Keratinocyte (primary cell): ENCODE measurements at regions not wholly inside any gene's neighbourhood (a gene's known extent, or its start where the extent isn't known, plus 50 kb on each side); places are given as distances from the start of the nearest gene placed in this dataset.

Experiments used
- DNase-seq: peaks from one replicate; pipeline ENCODE4 v3.0.0-alpha.2; 2011; ENCODE audit warnings: low read depth, missing footprints, low spot score
- FAIRE-seq: peaks from 2 replicates; lab custom pipeline; 2011; peaks lifted over from hg19 to GRCh38; lab: Jason Lieb, UNC
- H2AFZ ChIP-seq: 2 replicates; pipeline ENCODE4 v1.6.0; 2012; ENCODE audit warnings: low read length, control low read depth, inconsistent platforms; ENCODE audit not compliant: control insufficient read depth
- H3K27ac ChIP-seq: 2 replicates; pipeline ENCODE4 v1.5.1; 2011; ENCODE audit warnings: low read length; ENCODE audit not compliant: control insufficient read depth, insufficient read depth
- H3K27me3 ChIP-seq: 3 replicates; pipeline ENCODE4 v1.6.0; 2011; ENCODE audit warnings: low read length; ENCODE audit not compliant: control insufficient read depth, insufficient read depth; ENCODE audit errors: extremely low read depth
- H3K36me3 ChIP-seq, 2 experiments: 2 replicates in 1 of 2; 3 replicates in 1 of 2; pipeline ENCODE4 v1.5.1; 2011; ENCODE audit warnings: low read length in 2 of 2, mild to moderate bottlenecking in 1 of 2; ENCODE audit not compliant: control insufficient read depth in 2 of 2, insufficient read depth in 2 of 2; ENCODE audit errors: extremely low read depth in 1 of 2
- H3K4me1 ChIP-seq: 3 replicates; pipeline ENCODE4 v1.5.1; 2011; ENCODE audit warnings: low read length; ENCODE audit not compliant: control insufficient read depth, insufficient read depth; ENCODE audit errors: extremely low read depth
- H3K4me2 ChIP-seq: 3 replicates; pipeline ENCODE4 v1.6.0; 2011; ENCODE audit warnings: low read depth, low read length; ENCODE audit not compliant: control insufficient read depth, insufficient read depth; ENCODE audit errors: extremely low read depth
- H3K4me3 ChIP-seq, 3 experiments: fragments of 200-600 bp in 1 of 3; sonication (generic) in 1 of 3; 2 replicates in 2 of 3; 3 replicates in 1 of 3; pipeline ENCODE4 v1.5.1; 2011 to 2016; ENCODE audit warnings: low read length in 3 of 3, mild to moderate bottlenecking in 3 of 3, control low read depth in 2 of 3, inconsistent platforms in 1 of 3, low read depth in 1 of 3, mixed read lengths in 1 of 3, mixed run types in 1 of 3, moderate library complexity in 1 of 3; ENCODE audit not compliant: control insufficient read depth in 2 of 3, insufficient read depth in 2 of 3; ENCODE audit errors: extremely low read depth in 1 of 3
- H3K79me2 ChIP-seq: 2 replicates; pipeline ENCODE4 v1.6.0; 2012; ENCODE audit warnings: low read length; ENCODE audit not compliant: control insufficient read depth, insufficient read depth
- H3K9ac ChIP-seq: 3 replicates; pipeline ENCODE4 v1.6.0; 2011; ENCODE audit warnings: low read length; ENCODE audit not compliant: control insufficient read depth, insufficient read depth; ENCODE audit errors: extremely low read depth
- H3K9me1 ChIP-seq: 3 replicates; pipeline ENCODE4 v1.6.0; 2011; ENCODE audit warnings: low read length; ENCODE audit not compliant: control insufficient read depth, insufficient read depth; ENCODE audit errors: extremely low read depth
- H3K9me3 ChIP-seq: 2 replicates; pipeline ENCODE4 v1.5.1; 2012; ENCODE audit warnings: low read depth, low read length; ENCODE audit not compliant: control insufficient read depth
- H4K20me1 ChIP-seq: 3 replicates; pipeline ENCODE4 v1.6.0; 2011; ENCODE audit warnings: low read length; ENCODE audit not compliant: control insufficient read depth, insufficient read depth; ENCODE audit errors: extremely low read depth
- EZH2 ChIP-seq: IDR thresholded peaks from one replicate; pipeline ENCODE4 v1.6.1; 2012; ENCODE audit warnings: inconsistent platforms, mild to moderate bottlenecking, low read length, moderate library complexity
- dilution Hi-C: fragments of 300-500 bp; cut with MboI; formaldehyde crosslinking; loops from one replicate; pipeline ENCODE4 v1.7.0; 2020; ENCODE audit warnings: low sequenced_read_pairs; ENCODE audit not compliant: extremely low pct_ligation_motif_present
- TF ChIP-seq, protein P1 (sequence below), 3 experiments: IDR thresholded peaks in 1 of 3; conservative IDR thresholded peaks in 1 of 3; optimal IDR thresholded peaks in 1 of 3; 2 replicates in 2 of 3; 3 replicates in 1 of 3; pipeline versions ENCODE3 to v1.5.1; 2011; ENCODE audit warnings: low read length in 3 of 3, mild to moderate bottlenecking in 3 of 3, moderate library complexity in 2 of 3, control low read depth in 1 of 3, inconsistent platforms in 1 of 3; ENCODE audit not compliant: insufficient read depth in 2 of 3; ENCODE audit errors: extremely low read depth in 1 of 3

- Histone ChIP-seq H4K20me1 (no peaks in the 10 kb centered on the region), H2AFZ (no peak overlapping the region), H3K9me1 (no peaks in the 10 kb centered on the region), H3K79me2 (no peaks in the 10 kb centered on the region), H3K27me3 (no peaks in the 10 kb centered on the region), H3K27ac (no peak overlapping the region), H3K4me3 (no peak overlapping the region), H3K4me2 (no peak overlapping the region), H3K4me1 (no peaks in the 10 kb centered on the region), H3K9ac (no peak overlapping the region), H3K36me3 (no peaks in the 10 kb centered on the region), H3K9me3 (peaks cover 34% of the 10 kb centered on the region)
- DNase-seq = no peak
- no peak for TF ChIP-seq EZH2
- TF ChIP-seq, protein P1, sequence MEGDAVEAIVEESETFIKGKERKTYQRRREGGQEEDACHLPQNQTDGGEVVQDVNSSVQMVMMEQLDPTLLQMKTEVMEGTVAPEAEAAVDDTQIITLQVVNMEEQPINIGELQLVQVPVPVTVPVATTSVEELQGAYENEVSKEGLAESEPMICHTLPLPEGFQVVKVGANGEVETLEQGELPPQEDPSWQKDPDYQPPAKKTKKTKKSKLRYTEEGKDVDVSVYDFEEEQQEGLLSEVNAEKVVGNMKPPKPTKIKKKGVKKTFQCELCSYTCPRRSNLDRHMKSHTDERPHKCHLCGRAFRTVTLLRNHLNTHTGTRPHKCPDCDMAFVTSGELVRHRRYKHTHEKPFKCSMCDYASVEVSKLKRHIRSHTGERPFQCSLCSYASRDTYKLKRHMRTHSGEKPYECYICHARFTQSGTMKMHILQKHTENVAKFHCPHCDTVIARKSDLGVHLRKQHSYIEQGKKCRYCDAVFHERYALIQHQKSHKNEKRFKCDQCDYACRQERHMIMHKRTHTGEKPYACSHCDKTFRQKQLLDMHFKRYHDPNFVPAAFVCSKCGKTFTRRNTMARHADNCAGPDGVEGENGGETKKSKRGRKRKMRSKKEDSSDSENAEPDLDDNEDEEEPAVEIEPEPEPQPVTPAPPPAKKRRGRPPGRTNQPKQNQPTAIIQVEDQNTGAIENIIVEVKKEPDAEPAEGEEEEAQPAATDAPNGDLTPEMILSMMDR (optimal IDR thresholded peaks at IDR 0.05 in 1 of 3, IDR thresholded peaks at IDR 0.05 in 1 of 3, conservative IDR thresholded peaks at IDR 0.05 in 1 of 3; ENCODE audit: extremely low read depth in 1 of 3, insufficient read depth in 2 of 3, low read length in 3 of 3) = no peak
- dilution Hi-C loops = no loop called here
- no peak for FAIRE-seq
Measured at GRCh38 chr22:49189871-49190270, 637.8 kb downstream of the BRD1 start.

DNA sequence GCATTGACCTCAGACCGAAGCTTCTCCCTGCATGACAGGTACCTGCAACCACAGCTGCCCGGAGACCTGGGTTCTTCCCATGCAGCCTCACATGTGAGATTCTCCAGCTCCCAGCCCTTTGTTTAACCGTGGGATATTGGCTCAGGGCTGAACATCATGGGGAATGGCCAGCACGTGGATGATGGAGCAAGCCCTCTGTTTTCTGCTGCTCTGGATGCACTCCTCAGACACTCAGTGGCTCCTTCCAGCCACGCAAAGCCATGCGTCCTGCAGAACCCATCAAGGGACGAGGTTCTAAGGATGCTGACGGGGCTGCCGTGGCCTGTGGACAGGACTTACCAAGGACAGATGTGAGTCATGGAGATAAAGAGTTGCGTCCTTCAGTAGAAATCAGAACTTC lies 639.1 kb downstream of the BRD1 start:
- Histone ChIP-seq H2AFZ (no peak overlapping the region), H3K36me3 (no peaks in the 10 kb centered on the region), H3K9me1 (no peaks in the 10 kb centered on the region), H3K4me1 (no peaks in the 10 kb centered on the region), H3K4me2 (no peak overlapping the region), H3K27ac (no peak overlapping the region), H3K9me3 (peaks cover 40% of the 10 kb centered on the region), H3K4me3 (no peak overlapping the region), H3K27me3 (no peaks in the 10 kb centered on the region), H4K20me1 (no peaks in the 10 kb centered on the region), H3K9ac (no peak overlapping the region), H3K79me2 (no peaks in the 10 kb centered on the region)
- FAIRE-seq (no peak), DNase-seq (no peak)
- dilution Hi-C loops = no loop called here
- TF ChIP-seq, protein P1 (optimal IDR thresholded peaks at IDR 0.05 in 1 of 3, IDR thresholded peaks at IDR 0.05 in 1 of 3, conservative IDR thresholded peaks at IDR 0.05 in 1 of 3; ENCODE audit: extremely low read depth in 1 of 3, insufficient read depth in 2 of 3, low read length in 3 of 3) = no peak
- TF ChIP-seq EZH2 = no peak
